ENCODE measurements at regions not wholly inside any gene's neighbourhood (a gene's known extent, or its start where the extent isn't known, plus 50 kb on each side); places are given as distances from the start of the nearest gene placed in this dataset.

- no peak for TF ChIP-seq TAF1 (IDR thresholded peaks at IDR 0.05; ENCODE audit: borderline replicate concordance, insufficient read depth, low read length)
- no peak for TF ChIP-seq REST (IDR thresholded peaks at IDR 0.05; ENCODE audit: insufficient read depth in 1 of 2, low read depth in 2 of 2, low read length in 2 of 2)
Observed at GRCh38 chr13:97749174-97749573, 204.3 kb upstream of the IPO5 start.

Measured in PFSK-1 (cell line).